Tibial artery (tissue), 4 donors: ENCODE measurements at regions not wholly inside any gene's neighbourhood (a gene's known extent, or its start where the extent isn't known, plus 50 kb on each side); places are given as distances from the start of the nearest gene placed in this dataset.
"Not testable (repeated sequence)": the region's sequence is repeated elsewhere in the genome, so short reads cannot be mapped to it uniquely, and the experiment has no call there.

ENCODE experiments used
- DNase-seq, 2 donors: peaks; one replicate each; pipeline ENCODE4 v3.0.0-alpha.2; 2019
- H3K27ac ChIP-seq, 2 donors: fragments of 200-600 bp; sonication (generic) in 1 of 2; 1 replicate in 1 of 2; 2 replicates in 1 of 2; pipeline ENCODE4 v1.5.1; 2018 to 2019; ENCODE audit warnings: mild to moderate bottlenecking in 1 of 2
- H3K27me3 ChIP-seq, 2 donors: fragments of 200-600 bp; sonication (generic) in 1 of 2; one replicate each; pipeline versions ENCODE4 v1.5.1 to v1.6.0; 2016 to 2019
- H3K36me3 ChIP-seq, 3 donors: fragments of 200-600 bp; sonication (generic) in 2 of 3; one replicate each; pipeline ENCODE4 v1.5.1; 2016 to 2019; ENCODE audit warnings: mild to moderate bottlenecking in 2 of 3
- H3K4me1 ChIP-seq, 4 donors: fragments of 200-600 bp; sonication (generic) in 2 of 4; 1 replicate in 3 of 4; 2 replicates in 1 of 4; pipeline ENCODE4 v1.5.1; 2016 to 2019
- H3K4me3 ChIP-seq, 2 donors: fragments of 200-600 bp; sonication (generic) in 1 of 2; 1 replicate in 1 of 2; 2 replicates in 1 of 2; pipeline ENCODE4 v1.5.1; 2018 to 2019; ENCODE audit warnings: mild to moderate bottlenecking in 2 of 2
- H3K9me3 ChIP-seq, 3 donors: fragments of 200-600 bp; sonication (generic) in 1 of 3; one replicate each; pipeline ENCODE4 v1.5.1; 2016 to 2019
- CTCF ChIP-seq, 2 experiments: fragments of 200-600 bp in 1 of 2; fragments of 450-650 bp in 1 of 2; IDR thresholded peaks; one replicate each; pipeline ENCODE4 v1.5.1; 2017 to 2019; ENCODE audit warnings: antibody characterized with exemption in 2 of 2, mild to moderate bottlenecking in 1 of 2, moderate library complexity in 1 of 2
- intact Hi-C: fragments of 100-400 bp; cut with DNase I; formaldehyde crosslinking; loops from one replicate; pipeline ENCODE4 v1.15.0; 2023; ENCODE audit warnings: low total_unique reads

- H3K4me1 ChIP-seq, result no peaks in the 10 kb centered on the region
- no peaks in the 10 kb centered on the region for H3K36me3 ChIP-seq
- no peak overlapping the region for H3K4me3 ChIP-seq
- DNase-seq, result no peak
- no peak for TF ChIP-seq CTCF (IDR thresholded peaks at IDR 0.05)
- H3K27ac ChIP-seq, result no peak overlapping the region
- intact Hi-C loops, result no loop called here
- H3K9me3 ChIP-seq, result no peaks in the 10 kb centered on the region
- no peaks in the 10 kb centered on the region for H3K27me3 ChIP-seq
These were observed 57.3 kb upstream of the NOVA1 start for GRCh38 chr14:26655128-26655527.

- no peaks in the 10 kb centered on the region for H3K27me3 ChIP-seq
- intact Hi-C loops, result no loop called here
- H3K36me3 ChIP-seq, result no peaks in the 10 kb centered on the region
- H3K9me3 ChIP-seq, result no peaks in the 10 kb centered on the region
- DNase-seq, result no peak
- no peak for TF ChIP-seq CTCF (IDR thresholded peaks at IDR 0.05)
- H3K4me1 ChIP-seq, result no peaks in the 10 kb centered on the region
- H3K27ac ChIP-seq, result no peak overlapping the region
- H3K4me3 ChIP-seq, result no peak overlapping the region
These were observed 65.7 kb upstream of the NOVA1 start for GRCh38 chr14:26663506-26663905.

GRCh38 chr14:26678732-26679420 lies 81.0 kb upstream of the NOVA1 start:
- H3K27ac ChIP-seq, intact Hi-C loops, H3K4me3 ChIP-seq, DNase-seq, H3K9me3 ChIP-seq, H3K36me3 ChIP-seq, H3K4me1 ChIP-seq, H3K27me3 ChIP-seq: not testable (repeated sequence)

GRCh38 chr14:26685401-26685800 lies 87.6 kb upstream of the NOVA1 start:
- Histone ChIP-seq H3K9me3 (peaks cover 0 to 3% (median 0%) of the 10 kb centered on the region in 3 donors), H3K27me3 (no peaks in the 10 kb centered on the region), H3K4me1 (no peaks in the 10 kb centered on the region), H3K4me3 (no peak overlapping the region), H3K36me3 (no peaks in the 10 kb centered on the region), H3K27ac (no peak overlapping the region)
- intact Hi-C loops, result no loop called here
- no peak for DNase-seq
- TF ChIP-seq CTCF (IDR thresholded peaks at IDR 0.05), result no peak

GRCh38 chr14:26687301-26687837 lies 89.5 kb upstream of the NOVA1 start:
- Histone ChIP-seq H3K4me1 (no peaks in the 10 kb centered on the region), H3K27ac (no peak overlapping the region), H3K27me3 (no peaks in the 10 kb centered on the region), H3K36me3 (no peaks in the 10 kb centered on the region), H3K4me3 (no peak overlapping the region), H3K9me3 (no peaks in the 10 kb centered on the region)
- TF ChIP-seq CTCF (IDR thresholded peaks at IDR 0.05), result no peak
- intact Hi-C loops, result no loop called here
- no peak for DNase-seq

- no peaks in the 10 kb centered on the region for H3K36me3 ChIP-seq
- no peaks in the 10 kb centered on the region for H3K9me3 ChIP-seq
- no peaks in the 10 kb centered on the region for H3K27me3 ChIP-seq
- H3K4me1 ChIP-seq, result no peaks in the 10 kb centered on the region
- no peak for TF ChIP-seq CTCF (IDR thresholded peaks at IDR 0.05)
- intact Hi-C loops, result no loop called here
- no peak overlapping the region for H3K4me3 ChIP-seq
- H3K27ac ChIP-seq, result no peak overlapping the region
- DNase-seq, result no peak
These were observed 96.7 kb upstream of the NOVA1 start for GRCh38 chr14:26694521-26694920.
